HuH-7 (cell line): ENCODE measurements at regions not wholly inside any gene's neighbourhood (a gene's known extent, or its start where the extent isn't known, plus 50 kb on each side); places are given as distances from the start of the nearest gene placed in this dataset.
"Not testable (repeated sequence)": the region's sequence is repeated elsewhere in the genome, so short reads cannot be mapped to it uniquely, and the experiment has no call there.

ENCODE experiments used
- DNase-seq: peaks from one replicate; pipeline ENCODE4 v3.0.0; 2011; ENCODE audit warnings: low spot score

DNA sequence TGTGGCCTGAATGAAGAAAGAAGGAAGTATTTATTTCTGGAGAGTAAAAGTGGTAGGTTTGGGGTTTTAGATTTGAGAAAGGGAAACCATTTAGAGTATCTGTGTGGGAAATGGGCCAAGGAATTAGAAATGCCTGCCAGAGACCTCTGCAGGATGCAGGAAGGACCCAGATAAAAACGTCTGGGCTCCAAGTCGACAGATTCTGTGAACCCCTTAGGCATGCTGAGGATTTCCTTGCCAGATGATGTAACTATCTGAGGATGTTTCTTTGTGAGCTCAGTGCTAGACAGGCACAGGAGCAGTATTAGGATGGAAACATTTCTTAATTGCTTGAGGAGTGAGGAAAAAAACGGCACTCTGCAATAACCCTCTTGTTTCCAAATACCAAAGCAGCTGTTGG lies 251.8 kb upstream of the DMRT1 start:
- no peak for DNase-seq

DNA sequence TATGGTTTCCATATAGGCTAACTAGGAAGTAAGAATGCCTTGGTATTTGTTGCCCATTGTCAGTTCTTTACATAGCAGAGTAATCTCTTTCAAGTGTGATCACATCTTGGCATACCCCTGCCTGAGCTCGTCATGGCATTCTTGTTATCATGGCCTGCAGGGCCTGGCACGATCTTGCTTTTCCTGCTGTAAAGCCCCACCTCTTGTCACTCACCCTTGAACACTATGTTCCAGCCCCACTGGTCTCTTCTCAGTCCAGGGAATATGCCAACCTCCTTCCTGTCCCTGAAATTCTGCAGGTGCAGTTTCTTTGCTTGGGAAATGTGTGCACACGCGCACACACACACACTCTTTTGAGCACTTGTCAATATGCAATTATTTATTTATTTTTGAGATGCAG lies 250.2 kb upstream of the DMRT1 start:
- no peak for DNase-seq

DNA sequence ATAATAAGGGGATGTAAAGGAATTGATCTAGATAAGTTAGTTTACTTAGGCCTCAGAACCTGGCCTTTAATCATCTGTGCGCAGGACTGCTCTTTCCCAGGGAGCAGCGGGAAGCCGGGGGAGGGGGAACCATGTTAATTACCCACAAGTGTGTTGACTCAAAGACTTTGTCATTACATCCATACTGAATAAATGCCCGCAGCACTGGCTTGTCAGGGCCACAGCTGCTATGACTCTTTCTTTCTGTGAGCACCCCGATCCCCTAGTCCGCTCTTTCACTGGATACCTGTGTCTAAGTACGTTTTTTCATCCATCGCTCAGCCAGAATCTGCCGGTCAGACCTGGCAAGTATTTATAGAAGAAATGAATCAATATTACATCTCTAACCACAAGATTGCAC lies 249.3 kb upstream of the DMRT1 start:
- no peak for DNase-seq

DNA sequence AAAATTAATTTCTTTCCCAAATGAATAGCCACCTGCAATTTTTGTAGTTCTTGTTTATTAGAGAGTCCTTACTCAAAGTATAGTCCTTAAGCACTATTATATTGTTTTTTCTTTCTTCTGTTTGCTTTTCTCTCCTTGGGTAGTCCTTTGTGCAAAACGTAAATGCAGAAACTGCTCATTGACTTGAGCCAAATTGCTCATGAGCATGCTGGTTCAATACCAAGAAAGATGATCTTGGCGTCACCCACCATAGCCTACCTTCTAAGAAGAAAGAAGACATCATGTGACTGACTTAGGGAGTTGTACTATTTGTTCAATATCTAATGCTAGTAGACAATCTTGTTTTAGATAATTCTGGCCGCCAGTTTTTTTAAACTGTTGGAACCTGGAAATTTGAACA lies 248.8 kb upstream of the DMRT1 start:
- no peak for DNase-seq

DNA sequence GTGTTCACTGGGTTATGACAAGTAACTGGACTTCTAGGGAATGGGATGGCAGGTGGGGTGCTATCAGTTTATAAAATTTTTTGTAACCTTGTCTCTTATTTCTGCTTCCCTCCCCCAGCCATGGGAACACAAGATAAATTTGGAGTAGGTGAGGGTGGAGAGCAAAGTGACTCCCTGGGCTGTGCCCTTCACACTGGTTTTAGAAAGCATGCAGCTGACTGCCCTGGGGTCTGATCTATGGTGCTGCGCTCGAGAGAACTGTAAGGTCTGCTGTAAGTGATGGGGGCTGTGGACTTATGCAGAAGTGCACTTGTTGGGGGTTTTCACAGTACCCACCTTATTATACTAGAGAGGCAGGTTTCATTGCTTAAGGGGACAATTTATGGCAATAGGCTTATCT lies 247.7 kb upstream of the DMRT1 start:
- no peak for DNase-seq

DNA sequence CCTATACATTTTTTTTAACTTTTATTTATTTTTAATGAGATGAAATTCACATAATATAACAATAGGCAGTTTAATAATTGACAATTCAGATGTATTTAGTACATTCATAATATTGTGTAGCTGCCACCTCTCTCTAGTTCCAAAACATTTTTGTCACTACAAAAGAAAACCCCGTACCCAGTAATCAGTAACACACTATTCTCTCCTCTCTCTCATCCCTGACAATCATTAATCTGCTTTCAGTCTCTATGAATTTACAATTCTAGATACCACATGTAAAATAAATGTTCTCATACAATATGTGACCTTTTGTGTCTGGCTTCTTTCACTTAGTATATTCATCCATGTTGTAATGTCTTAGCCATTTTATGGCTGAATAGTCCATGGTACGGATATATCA lies 244.8 kb upstream of the DMRT1 start:
- no peak for DNase-seq

DNA sequence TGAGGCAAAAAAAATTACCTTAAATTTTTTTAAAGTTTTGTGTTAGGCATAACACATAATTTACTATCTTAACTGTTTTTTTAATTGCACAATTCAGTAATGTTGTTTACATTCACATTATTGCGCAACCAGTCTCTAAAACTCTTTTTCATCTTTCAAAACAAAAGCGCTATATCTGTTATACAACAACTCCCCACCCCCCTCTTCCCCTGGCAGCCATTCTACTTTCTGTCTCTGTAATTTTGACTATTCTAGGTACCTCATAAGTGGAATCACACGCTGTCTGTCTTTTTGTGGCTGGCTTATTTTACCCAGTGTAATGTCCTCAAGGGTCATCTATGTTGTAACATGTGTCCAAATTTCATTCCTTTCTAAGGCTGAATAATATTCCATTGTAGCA lies 241.5 kb upstream of the DMRT1 start:
- DNase-seq = no peak

DNA sequence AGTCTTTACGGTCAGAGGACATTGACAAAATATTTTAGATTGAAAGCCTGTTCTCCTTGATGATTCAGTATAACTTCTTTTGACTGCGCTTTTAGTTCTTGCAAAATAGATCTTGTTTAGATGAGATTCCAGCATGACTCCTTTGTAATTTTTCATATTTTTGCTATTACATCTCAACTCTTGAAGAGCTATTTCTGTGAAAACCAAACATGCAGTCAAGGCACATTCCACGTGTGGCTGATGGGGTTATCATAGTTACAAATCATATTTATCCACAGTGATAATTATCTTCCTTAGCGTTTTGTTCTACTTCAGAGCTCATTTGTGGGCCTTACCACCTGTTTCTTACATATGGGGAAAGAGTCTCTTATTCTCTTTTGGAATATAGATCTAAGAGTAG lies 238.8 kb upstream of the DMRT1 start:
- no peak for DNase-seq

DNA sequence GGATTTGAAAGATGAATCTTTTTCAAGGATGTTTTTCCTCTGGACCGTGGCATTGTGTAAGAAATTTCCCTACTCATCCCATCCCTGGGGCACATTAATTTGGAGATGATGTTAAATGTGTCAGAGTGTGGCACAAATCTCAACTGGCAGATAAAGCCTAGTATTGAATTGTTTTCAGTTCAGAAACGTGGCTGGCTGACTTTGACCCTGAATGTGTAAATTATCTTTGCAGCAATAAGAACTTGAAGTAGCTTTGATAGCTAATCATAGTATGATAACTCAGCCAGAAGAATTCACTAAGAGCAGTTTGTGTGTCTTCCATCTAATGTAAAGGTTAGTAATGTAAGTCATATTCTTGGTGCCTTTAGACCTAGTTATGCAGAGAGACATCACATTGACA lies 238.4 kb upstream of the DMRT1 start:
- DNase-seq = no peak

DNA sequence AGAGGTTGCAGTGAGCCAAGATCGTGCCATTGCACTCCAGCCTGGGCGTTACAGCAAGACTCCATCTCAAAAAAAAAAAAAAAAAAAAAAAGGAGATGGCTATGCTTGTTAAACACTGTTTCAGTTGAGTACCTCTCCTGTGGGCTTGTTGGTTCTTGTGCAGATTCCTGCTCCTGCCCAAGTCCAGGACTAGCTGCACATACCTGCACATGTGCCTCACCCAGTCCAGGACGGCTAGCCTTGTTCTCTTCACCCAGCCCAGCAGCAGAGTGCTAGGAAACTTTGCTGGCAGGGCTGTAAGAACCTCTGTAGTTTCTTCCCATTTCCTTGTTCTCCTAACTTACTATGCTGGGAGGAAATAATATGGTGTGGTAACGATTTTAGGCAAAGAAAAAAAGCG lies 234.1 kb upstream of the DMRT1 start:
- DNase-seq = no peak

DNA sequence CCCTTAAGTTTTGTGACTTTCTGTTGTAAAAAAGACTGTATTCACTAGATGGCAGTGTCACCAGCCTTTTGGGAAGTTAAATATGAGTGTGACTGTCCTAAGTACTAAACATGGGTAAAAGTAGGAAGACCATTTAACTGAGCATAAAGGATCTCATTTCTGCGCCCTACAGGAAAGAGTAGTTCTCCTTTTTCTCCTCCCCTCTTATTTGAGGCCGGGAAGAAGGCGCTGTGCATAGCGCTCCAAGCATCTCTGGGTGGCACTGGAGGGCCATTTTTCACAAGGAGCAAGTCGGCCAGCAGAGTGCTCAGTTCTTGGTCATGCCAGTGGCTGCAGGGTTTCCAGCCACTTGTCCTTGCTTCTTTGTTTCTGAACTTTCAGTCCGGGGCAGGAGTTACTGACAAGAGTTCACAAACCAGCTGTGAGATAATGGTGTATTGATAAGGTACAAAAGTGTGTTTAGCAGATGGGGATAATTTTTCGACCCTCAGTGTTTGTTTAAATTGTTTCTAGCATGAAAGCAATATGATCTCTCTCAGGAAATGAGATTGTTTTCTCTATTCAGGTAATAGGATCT lies 227.6 kb upstream of the DMRT1 start:
- DNase-seq = peak; percentile 41

DNA sequence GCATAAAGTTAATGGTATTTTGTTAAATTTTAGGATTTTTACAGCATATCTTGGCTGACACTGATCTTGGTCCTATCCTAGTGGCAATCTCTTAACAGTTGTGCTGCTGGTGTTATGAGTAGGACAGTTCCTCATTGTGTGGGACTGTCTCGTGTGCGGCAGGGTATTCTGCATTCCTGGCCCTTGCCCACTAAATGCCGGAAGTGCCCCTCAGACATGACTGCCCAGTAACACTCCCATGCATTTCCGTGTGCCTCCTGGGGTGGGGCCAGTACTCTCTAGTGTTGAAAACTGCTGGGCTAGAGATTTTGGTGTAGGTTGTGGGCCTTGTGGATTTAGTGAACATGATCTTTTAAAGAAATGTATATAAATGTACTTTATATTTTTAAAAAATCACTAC lies 227.1 kb upstream of the DMRT1 start:
- no peak for DNase-seq

DNA sequence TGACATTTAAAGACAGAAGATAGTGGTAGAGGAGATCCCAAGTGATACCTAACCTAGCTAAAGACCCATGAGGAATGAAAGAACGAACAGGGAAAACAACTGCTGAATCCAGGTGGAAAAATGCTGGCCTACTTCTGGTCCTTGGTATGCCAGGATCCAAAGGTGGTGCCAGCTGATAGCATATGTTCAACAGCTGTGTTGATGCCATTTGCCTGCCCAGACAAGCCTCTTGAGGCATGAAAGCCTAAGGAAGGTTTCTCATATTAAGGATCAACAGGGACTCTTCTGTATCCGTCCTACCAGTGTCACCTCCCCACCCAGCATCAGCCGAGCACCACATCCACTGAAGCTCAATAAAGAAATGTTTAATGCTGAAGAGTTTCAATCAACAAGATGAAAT lies 225.7 kb upstream of the DMRT1 start:
- no peak for DNase-seq

DNA sequence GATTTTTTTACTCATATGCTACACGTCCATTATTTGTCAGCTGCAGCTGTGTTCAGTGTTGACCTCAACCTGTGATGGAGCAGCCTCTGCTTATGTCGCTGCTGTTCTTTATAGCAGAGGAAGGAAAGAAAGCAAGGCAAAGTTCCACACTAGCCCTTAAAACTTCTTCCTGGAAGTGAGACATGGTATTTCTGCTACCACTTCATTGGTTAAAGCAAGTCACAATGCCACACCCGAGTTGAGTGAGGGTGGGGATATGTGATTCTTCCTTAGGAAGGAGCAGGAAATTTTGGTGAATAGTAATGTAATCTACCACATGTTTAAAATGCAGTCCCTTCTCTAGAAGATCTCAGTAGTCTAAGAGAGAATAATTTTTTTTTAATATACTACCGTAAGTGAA lies 224.8 kb upstream of the DMRT1 start:
- DNase-seq = no peak

DNA sequence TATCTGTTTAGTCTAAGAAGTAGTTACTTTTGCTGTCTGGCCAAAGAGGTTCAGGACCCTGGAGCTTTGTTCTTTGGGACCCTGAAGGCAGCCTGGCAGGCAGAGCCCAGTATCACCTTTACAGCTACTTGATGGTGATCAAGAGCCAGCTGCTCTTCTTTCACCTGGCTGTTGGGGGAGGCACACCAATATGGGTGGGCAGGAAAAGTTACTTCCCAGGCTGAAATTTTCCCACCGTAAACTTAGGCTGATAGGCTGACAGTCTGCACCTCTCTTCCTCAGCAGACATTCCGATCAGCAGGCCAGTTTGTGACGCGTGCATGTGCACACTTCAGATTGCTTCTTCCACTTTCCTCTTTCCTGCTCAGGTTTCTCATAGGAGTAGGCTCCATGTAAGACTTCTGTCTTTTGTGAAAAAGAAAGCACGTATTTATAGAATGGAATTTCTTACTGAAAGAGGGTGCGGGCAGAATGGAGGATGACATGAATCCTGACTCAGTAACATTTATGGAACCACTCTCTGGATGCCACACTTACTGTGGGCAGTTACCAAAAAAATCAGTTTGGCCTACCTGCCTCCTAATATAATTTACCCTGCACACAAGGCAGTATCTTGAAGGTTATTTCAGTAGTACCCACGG lies 223.9 kb upstream of the DMRT1 start:
- no peak for DNase-seq

DNA sequence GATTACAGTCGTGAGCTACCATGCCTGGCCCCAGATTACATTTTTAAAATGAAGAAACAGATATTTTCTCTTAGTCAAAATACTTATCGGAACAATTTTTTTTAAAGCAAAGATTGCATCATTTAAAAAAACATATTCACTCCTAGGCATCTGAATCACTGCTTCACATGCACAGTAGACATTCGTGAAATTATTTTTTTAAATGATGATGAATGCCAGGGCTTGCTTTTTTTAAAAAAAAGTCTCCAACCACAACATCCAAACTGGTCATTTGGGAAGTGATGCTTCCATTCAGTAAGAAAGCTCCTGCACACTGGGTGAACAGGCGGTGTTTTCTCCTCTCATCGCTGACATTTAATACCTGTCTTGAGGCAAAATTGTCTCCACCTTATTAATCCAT lies 223.0 kb upstream of the DMRT1 start:
- no peak for DNase-seq

DNA sequence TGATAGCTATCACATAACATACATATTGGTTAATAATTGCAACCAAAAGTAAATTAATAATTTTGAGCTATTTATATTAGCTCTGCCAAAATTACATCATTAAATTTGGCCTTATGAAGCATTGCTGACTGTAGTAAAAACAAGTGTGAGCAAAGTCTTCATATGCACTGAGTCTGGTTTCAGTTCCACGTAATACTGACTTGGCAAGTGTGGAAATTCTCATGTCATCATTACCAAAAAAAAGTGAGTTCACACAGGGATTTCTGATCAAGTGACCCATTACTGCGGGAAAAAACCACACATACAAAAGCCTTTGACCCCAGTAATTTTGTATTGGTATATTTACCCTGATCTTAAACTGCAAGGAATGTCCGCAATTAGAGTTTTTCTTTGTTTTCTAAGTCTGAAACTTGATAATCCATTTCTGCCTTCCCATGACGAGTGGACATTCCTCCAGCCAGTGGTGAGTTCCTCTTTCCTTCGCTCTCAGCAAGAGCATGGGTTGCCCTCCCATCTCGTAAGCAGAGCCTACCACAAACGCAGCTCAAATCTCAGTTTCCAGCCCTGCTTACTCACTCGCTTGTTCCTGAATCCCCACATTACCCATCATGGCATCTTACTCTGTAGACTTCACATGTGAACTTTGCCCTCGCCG lies 220.2 kb upstream of the DMRT1 start:
- no peak for DNase-seq

DNA sequence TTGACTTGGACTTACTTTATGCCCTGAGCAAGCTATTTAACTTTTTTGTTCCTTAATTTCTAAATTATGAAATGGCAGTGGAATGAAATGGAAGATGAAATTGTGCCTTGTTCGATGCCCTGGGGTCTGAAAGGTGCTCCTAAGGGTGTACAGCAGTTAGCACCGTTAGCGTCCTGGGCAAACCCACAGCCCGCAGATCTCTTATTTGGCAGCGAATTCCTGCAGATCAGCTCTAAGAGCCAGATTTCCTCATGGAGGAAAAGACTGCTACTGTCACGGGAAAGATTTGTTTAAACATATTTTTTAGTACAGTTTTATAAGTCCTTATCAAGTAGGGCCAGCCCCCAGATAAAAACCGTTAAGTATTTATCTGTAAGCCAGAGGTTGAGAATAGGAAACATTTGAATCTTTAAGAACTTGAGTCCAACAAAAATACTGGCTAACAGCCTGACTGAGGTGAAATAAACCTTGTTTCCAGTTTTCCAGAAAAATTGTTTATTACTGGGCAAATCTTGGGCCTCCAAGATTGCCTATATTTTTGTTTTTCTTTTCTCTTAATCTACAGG lies 216.5 kb upstream of the DMRT1 start:
- no peak for DNase-seq

DNA sequence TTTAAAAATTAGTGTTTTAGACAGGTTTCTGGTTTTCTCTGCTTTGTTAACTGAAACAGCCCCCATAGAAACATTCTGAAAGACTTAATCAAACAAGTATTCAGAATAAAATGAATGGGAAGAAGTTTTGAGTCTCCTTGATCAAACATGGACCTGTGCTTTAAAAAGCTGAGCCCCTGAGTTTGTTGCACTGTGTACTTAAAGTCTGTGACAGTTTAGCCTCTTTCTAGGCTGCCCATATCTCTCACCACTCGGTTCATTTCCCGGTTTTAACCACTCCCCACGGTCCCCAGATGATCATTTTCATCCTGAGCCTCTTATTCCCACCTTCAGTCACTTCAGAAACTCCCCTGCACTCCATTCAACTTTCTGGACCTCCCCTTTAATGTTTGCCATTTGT lies 215.9 kb upstream of the DMRT1 start:
- no peak for DNase-seq

DNA sequence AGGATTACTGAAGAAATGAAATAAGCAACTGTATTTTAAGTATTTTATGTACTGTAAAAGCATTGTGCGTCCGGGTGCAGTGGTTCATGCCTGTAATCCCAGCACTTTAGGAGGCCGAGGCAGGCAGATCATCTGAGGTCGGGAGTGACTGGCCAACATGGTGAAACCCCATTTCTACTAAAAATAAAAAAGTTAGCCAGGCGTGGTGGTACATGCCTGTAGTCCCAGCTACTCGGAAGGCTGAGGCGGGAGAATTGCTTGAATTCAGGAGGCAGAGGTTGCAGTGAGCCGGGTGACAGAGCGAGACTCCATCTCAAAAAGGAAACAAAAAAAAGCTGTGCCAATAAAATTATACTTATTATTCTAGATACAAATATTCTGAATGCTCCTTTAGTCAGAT lies 215.4 kb upstream of the DMRT1 start:
- DNase-seq = not testable (repeated sequence)

DNA sequence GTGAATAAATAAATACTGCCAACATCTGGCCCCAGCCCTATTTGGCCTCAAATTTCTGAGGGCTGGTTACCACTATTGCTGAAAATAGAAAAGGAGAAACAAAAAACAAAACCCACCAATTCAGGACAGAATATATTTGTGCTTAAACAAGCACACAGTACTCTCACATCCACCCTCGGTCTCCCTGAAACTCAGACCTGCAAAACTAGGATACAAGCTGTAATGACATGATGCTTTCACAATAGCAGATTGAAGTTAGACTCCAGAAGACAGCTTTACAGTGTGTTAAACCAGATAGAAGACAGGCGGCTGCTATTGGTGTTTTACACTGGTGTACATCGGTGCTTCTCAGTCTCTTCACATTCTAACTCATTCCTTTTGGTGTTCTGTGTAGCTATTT lies 214.9 kb upstream of the DMRT1 start:
- DNase-seq = no peak

DNA sequence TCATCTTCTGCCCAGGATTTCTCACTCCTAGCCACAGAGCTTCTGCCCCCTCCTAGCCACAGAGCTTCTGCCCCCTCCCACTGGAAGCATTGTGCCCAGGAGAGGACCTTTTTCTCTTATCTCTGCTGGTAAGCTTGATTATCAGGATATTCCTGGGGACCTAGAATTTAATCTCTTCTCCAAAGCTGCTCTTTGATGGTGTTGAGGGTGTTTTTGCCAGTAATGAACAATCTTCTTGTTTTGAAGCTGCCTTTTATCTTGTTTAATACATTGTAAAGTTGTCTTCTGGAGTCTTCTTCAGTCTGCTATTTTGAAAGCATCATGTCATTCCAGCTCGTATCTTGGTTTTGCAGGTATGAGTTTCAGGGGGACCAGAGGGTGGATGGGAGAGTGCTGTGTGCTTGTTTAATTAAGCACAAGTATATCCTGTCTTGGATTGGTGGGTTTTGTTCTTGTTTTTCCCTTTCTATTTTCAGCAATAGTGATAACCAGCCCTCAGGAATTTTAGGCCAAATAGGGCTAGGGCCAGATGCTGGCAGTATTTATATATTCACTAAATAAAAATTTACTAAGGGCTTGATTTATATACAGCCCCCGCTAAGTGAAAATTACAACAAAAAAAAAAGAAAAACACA lies 214.0 kb upstream of the DMRT1 start:
- no peak for DNase-seq

DNA sequence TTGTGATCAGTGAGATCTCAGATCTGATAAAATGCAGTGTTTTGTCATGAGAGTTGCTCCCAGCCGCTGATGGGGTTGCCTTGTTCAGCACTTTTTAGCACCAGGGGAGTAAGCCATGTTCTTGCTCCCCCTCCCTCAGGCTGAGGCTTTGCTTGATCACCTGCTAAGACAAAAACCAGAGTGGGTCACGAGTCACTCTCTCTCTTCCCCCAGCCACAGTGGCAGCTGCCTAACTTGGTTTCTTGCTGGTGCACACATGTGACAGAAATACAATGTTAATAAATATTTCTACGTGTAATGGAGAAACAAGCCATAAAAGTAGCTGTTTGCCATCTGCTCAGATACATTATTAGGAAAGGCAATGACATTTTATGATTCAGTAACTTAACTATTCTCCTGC lies 212.4 kb upstream of the DMRT1 start:
- DNase-seq = no peak
